ENCODE measurements at regions not wholly inside any gene's neighbourhood (a gene's known extent, or its start where the extent isn't known, plus 50 kb on each side); places are given as distances from the start of the nearest gene placed in this dataset.

GRCh38 chrX:150216716-150217115 is 146.4 kb upstream of the MAMLD1 start:
- no CpG with 5 or more reads among the region's 6 CpGs for WGBS (ENCODE audit: extremely low coverage, insufficient read length, low lambda C conversion rate)
- Histone ChIP-seq H3K56ac (ENCODE audit: insufficient read length, low read depth, low read length) (no peak overlapping the region), H3K4me2 (ENCODE audit: insufficient read depth, insufficient read length, low read length) (no peak overlapping the region), H3K79me1 (ENCODE audit: insufficient read depth, low read depth, low read length, poor library complexity, severe bottlenecking) (no peaks in the 10 kb centered on the region), H4K20me1 (ENCODE audit: control insufficient read depth, insufficient read depth, insufficient read length) (no peaks in the 10 kb centered on the region), H3K23me2 (ENCODE audit: insufficient read length, low read depth, low read length, poor library complexity, severe bottlenecking) (no peaks in the 10 kb centered on the region), H4K5ac (ENCODE audit: insufficient read length, low read depth, low read length) (no peak overlapping the region), H3K14ac (ENCODE audit: insufficient read depth, low read length) (no peak overlapping the region), H2BK20ac (ENCODE audit: low read depth, low read length, poor library complexity, severe bottlenecking) (no peak overlapping the region), H3K27ac (ENCODE audit: insufficient read length, low read depth, low read length) (no peak overlapping the region), H3K9ac (ENCODE audit: extremely low read depth, insufficient read length, low read length) (no peak overlapping the region), H4K91ac (ENCODE audit: insufficient read length, low read depth, low read length) (no peak overlapping the region), H4K8ac (replicated peaks; ENCODE audit: insufficient read length, low read depth, low read length) (no peak overlapping the region), H2AK5ac (ENCODE audit: insufficient read length, low read length) (no peak overlapping the region), H3K23ac (ENCODE audit: insufficient read length, low read depth, low read length) (no peak overlapping the region), H3K4ac (ENCODE audit: low read depth, low read length) (no peak overlapping the region), H2BK120ac (ENCODE audit: low read depth, low read length, poor library complexity, severe bottlenecking) (no peak overlapping the region), H2BK12ac (ENCODE audit: insufficient read length, low read depth, low read length) (no peak overlapping the region), H3K9me3 (ENCODE audit: control insufficient read depth, low read depth, low read length) (no peaks in the 10 kb centered on the region), H3T11ph (ENCODE audit: low read length) (no peak overlapping the region), H3K18ac (ENCODE audit: insufficient read length, low read depth, low read length) (no peak overlapping the region), H3K4me1 (ENCODE audit: insufficient read depth, low read length) (no peaks in the 10 kb centered on the region; the same call in 1 of the 2 replicates), H3K79me2 (ENCODE audit: insufficient read depth, low read length) (no peaks in the 10 kb centered on the region), H2BK5ac (ENCODE audit: insufficient read length, low read length) (no peak overlapping the region), H2AFZ (ENCODE audit: low read length) (no peak overlapping the region), H2BK15ac (ENCODE audit: low read depth, low read length) (no peak overlapping the region), H3K27me3 (ENCODE audit: insufficient read depth, low read length) (peaks cover 3% of the 10 kb centered on the region; the same call in 1 of the 2 replicates)
- no peak for DNase-seq
- Mint-ChIP-seq H3K36me3 (ENCODE audit: insufficient read depth in 1 of 3, low read depth in 3 of 3) (no peaks in the 10 kb centered on the region; a peak in 2 of 7 replicates), H3K4me3 (no peak overlapping the region), H3K4me1 (peaks cover 38 to 40% of the 10 kb centered on the region in 2 experiments), H3K9me3 (peaks cover 54 to 59% of the 10 kb centered on the region in 2 experiments), H3K27me3 (ENCODE audit: low read depth) (peaks cover 29% of the 10 kb centered on the region), H3K27ac (no peak overlapping the region)
- TF ChIP-seq CTCF (conservative IDR thresholded peaks at IDR 0.05) = no peak
